Panc1 (cell line): ENCODE measurements at regions not wholly inside any gene's neighbourhood (a gene's known extent, or its start where the extent isn't known, plus 50 kb on each side); places are given as distances from the start of the nearest gene placed in this dataset.

Experiments
- ATAC-seq: fragments of 200-7000 bp; cut with Tn5 transposase; 2 replicates; pipeline ENCODE4 v1.9.1; 2020; ENCODE audit warnings: mild to moderate bottlenecking, moderate library complexity
- BruUV-seq: library from RNA; stranded (reverse); fragments of 400-500 nt; replicated peaks from 2 replicates; lab custom pipeline; 2021; lab: Mats Ljungman, UMichigan
- CTCF ChIA-PET: fragments of 300-600 bp; sonication (Branson Sonifier 250); formaldehyde crosslinking; loops from one replicate; lab custom pipeline; 2022; ENCODE audit warnings: antibody characterized with exemption; lab: Charles Lee
- POLR2A ChIA-PET: fragments of 300-600 bp; sonication (Branson Sonifier 250); formaldehyde crosslinking; loops from one replicate; lab custom pipeline; 2022; ENCODE audit warnings: antibody characterized with exemption; lab: Charles Lee
- DNase-seq: peaks from one replicate; pipeline ENCODE4 v3.0.0-alpha.2; 2010; ENCODE audit warnings: low read depth, low spot score
- H3K27ac ChIP-seq: 2 replicates; pipeline ENCODE4 v1.5.1; 2011; ENCODE audit warnings: mild to moderate bottlenecking, low read length, inconsistent platforms
- H3K27me3 ChIP-seq: fragments of 200-500 bp; sonication (Bioruptor generic); 2 replicates; pipeline ENCODE4 v1.6.0; 2014; ENCODE audit warnings: low read length, inconsistent platforms; ENCODE audit not compliant: control insufficient read depth, insufficient read depth
- H3K36me3 ChIP-seq: fragments of 200-500 bp; sonication (Bioruptor generic); 2 replicates; pipeline ENCODE4 v1.5.1; 2014; ENCODE audit warnings: inconsistent platforms, mild to moderate bottlenecking, low read length, moderate library complexity; ENCODE audit not compliant: control insufficient read depth, insufficient read depth
- H3K4me1 ChIP-seq: 2 replicates; pipeline ENCODE4 v1.5.1; 2011; ENCODE audit warnings: inconsistent platforms, mild to moderate bottlenecking, low read length, moderate library complexity; ENCODE audit not compliant: control insufficient read depth, insufficient read depth
- H3K4me3 ChIP-seq, 2 experiments: 2 replicates each; pipeline ENCODE4 v1.5.1; 2011 to 2012; ENCODE audit warnings: low read depth in 2 of 2, low read length in 2 of 2, mild to moderate bottlenecking in 2 of 2, inconsistent platforms in 1 of 2, moderate library complexity in 1 of 2
- H3K9me3 ChIP-seq: fragments of 200-500 bp; sonication (Bioruptor generic); 2 replicates; pipeline ENCODE4 v1.5.1; 2014; ENCODE audit warnings: low read depth, mild to moderate bottlenecking, inconsistent platforms, low read length, moderate library complexity; ENCODE audit not compliant: control insufficient read depth, insufficient read depth
- POLR2AphosphoS5 ChIP-seq: IDR thresholded peaks from 2 replicates; pipeline ENCODE4 v1.6.1; 2012; ENCODE audit warnings: mild to moderate bottlenecking, low read depth, low read length, moderate library complexity
- SIN3A ChIP-seq: IDR thresholded peaks from 2 replicates; pipeline ENCODE4 v1.6.1; 2012; ENCODE audit warnings: low read depth, mild to moderate bottlenecking, low read length, moderate library complexity, borderline replicate concordance; ENCODE audit not compliant: insufficient read depth
- TCF7L2 ChIP-seq: IDR thresholded peaks from 2 replicates; pipeline ENCODE4 v1.6.1; 2011; ENCODE audit warnings: mild to moderate bottlenecking, low read depth, low read length, inconsistent platforms
- in situ Hi-C: cut with HindIII; loops from 2 replicates; pipeline ENCODE4 v1.10.0; 2016; ENCODE audit warnings: low sequenced_read_pairs, low pct_unique_long_range_greater_than_20kb
- intact Hi-C: fragments of 100-400 bp; cut with micrococcal nuclease; formaldehyde crosslinking; loops from one replicate; pipeline ENCODE4 v1.10.0; 2022; ENCODE audit not compliant: unreplicated experiment
- TF ChIP-seq, protein P1 (sequence below): fragments of 450-650 bp; IDR thresholded peaks from 2 replicates; pipeline ENCODE4 v1.5.1; 2017; ENCODE audit warnings: mild to moderate bottlenecking
- TF ChIP-seq, protein P2 (sequence below), 2 experiments: IDR thresholded peaks; 2 replicates each; pipeline ENCODE4 v1.6.1; 2011 to 2012; ENCODE audit warnings: low read depth in 2 of 2, control low read depth in 1 of 2, low read length in 1 of 2, mild to moderate bottlenecking in 1 of 2, moderate library complexity in 1 of 2; ENCODE audit not compliant: insufficient read depth in 1 of 2

DNA sequence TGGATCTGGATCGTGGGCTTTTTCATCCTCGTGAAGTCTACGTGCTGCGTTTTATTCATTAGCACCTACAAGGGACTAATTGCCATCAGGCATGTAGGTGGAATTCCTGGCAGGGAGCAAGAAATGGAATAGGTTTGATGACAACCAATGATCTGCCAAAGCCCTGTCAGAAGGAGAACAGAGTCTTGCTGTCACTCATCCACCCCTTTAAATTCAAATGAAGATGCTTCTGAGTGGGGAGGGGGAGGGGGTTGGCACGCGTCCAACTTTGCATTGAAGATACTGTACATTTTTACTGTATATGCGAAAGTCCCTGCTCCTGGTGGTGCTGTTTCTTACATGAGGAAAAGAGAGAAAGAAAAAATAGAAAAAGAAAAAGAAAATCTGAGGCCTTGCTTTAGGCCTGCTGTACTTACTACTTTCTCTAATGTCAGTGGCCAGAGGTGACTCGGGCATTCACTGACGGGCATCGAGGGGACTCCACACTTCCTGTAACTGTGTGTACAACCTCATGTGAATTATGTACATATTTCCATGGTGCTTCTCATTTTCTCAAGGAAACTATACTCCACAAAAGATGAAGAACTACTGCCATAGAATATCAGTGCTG is 569.1 kb downstream of the INHBA start:
- intact Hi-C loops (no loop called here), in situ Hi-C loops (no loop called here)
- no peaks in the 10 kb centered on the region for H3K36me3 ChIP-seq
- DNase-seq (no peak), ATAC-seq (no peak)
- H3K27me3 ChIP-seq, result no peaks in the 10 kb centered on the region
- TF ChIP-seq TCF7L2 (no peak), POLR2AphosphoS5 (no peak), SIN3A (no peak)
- TF ChIP-seq, protein P1, sequence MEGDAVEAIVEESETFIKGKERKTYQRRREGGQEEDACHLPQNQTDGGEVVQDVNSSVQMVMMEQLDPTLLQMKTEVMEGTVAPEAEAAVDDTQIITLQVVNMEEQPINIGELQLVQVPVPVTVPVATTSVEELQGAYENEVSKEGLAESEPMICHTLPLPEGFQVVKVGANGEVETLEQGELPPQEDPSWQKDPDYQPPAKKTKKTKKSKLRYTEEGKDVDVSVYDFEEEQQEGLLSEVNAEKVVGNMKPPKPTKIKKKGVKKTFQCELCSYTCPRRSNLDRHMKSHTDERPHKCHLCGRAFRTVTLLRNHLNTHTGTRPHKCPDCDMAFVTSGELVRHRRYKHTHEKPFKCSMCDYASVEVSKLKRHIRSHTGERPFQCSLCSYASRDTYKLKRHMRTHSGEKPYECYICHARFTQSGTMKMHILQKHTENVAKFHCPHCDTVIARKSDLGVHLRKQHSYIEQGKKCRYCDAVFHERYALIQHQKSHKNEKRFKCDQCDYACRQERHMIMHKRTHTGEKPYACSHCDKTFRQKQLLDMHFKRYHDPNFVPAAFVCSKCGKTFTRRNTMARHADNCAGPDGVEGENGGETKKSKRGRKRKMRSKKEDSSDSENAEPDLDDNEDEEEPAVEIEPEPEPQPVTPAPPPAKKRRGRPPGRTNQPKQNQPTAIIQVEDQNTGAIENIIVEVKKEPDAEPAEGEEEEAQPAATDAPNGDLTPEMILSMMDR, result no peak
- TF ChIP-seq, protein P2, sequence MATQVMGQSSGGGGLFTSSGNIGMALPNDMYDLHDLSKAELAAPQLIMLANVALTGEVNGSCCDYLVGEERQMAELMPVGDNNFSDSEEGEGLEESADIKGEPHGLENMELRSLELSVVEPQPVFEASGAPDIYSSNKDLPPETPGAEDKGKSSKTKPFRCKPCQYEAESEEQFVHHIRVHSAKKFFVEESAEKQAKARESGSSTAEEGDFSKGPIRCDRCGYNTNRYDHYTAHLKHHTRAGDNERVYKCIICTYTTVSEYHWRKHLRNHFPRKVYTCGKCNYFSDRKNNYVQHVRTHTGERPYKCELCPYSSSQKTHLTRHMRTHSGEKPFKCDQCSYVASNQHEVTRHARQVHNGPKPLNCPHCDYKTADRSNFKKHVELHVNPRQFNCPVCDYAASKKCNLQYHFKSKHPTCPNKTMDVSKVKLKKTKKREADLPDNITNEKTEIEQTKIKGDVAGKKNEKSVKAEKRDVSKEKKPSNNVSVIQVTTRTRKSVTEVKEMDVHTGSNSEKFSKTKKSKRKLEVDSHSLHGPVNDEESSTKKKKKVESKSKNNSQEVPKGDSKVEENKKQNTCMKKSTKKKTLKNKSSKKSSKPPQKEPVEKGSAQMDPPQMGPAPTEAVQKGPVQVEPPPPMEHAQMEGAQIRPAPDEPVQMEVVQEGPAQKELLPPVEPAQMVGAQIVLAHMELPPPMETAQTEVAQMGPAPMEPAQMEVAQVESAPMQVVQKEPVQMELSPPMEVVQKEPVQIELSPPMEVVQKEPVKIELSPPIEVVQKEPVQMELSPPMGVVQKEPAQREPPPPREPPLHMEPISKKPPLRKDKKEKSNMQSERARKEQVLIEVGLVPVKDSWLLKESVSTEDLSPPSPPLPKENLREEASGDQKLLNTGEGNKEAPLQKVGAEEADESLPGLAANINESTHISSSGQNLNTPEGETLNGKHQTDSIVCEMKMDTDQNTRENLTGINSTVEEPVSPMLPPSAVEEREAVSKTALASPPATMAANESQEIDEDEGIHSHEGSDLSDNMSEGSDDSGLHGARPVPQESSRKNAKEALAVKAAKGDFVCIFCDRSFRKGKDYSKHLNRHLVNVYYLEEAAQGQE (IDR thresholded peaks at IDR 0.05; ENCODE audit: insufficient read depth in 1 of 2, low read depth in 2 of 2, low read length in 1 of 2), result no peak
- no TSS peak for BruUV-seq
- ChIA-PET POLR2A (no interaction called here), CTCF (interaction anchor here (0.6 kb wide), 1 partner anchor 204 kb away, joined by 4 read pairs; no protein-coding TSS in a partner anchor)
- no peaks in the 10 kb centered on the region for H3K9me3 ChIP-seq
- H3K27ac ChIP-seq, result no peak overlapping the region
- no peaks in the 10 kb centered on the region for H3K4me1 ChIP-seq
- no peak overlapping the region for H3K4me3 ChIP-seq

DNA sequence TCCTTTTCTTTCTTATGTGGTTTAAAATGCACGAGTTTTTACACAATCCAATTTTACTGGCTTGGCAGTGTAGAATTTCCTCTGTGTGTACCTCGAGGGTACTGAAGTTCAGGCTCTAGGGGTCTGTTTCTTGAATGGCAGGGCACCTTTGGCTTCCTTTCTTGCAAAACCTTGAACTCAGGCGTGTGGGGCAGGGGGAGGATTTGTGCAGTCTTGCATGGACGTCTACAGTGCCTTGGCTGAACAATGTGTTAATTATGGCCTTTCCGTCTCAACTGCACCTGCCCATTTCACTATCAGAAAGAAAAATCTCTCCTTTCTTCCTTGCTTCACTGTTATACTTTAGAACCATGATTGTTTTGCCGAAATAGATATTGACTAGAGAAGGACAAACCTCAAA is 570.9 kb downstream of the INHBA start:
- Histone ChIP-seq H3K27me3 (no peaks in the 10 kb centered on the region), H3K4me1 (no peaks in the 10 kb centered on the region), H3K4me3 (no peak overlapping the region), H3K27ac (no peak overlapping the region), H3K36me3 (no peaks in the 10 kb centered on the region), H3K9me3 (no peaks in the 10 kb centered on the region)
- no TSS peak for BruUV-seq
- TF ChIP-seq, protein P1, result no peak
- TF ChIP-seq TCF7L2, result no peak
- TF ChIP-seq, protein P2 (IDR thresholded peaks at IDR 0.05; ENCODE audit: insufficient read depth in 1 of 2, low read depth in 2 of 2, low read length in 1 of 2), result no peak
- no peak for TF ChIP-seq SIN3A
- no peak for TF ChIP-seq POLR2AphosphoS5
- ATAC-seq, result no peak
- intact Hi-C loops, result no loop called here
- no peak for DNase-seq
- CTCF ChIA-PET, result no interaction called here
- POLR2A ChIA-PET, result no interaction called here
- in situ Hi-C loops, result no loop called here
